ENCODE measurements at regions not wholly inside any gene's neighbourhood (a gene's known extent, or its start where the extent isn't known, plus 50 kb on each side); places are given as distances from the start of the nearest gene placed in this dataset.

- TF ChIP-seq POLR2A (IDR thresholded peaks at IDR 0.05; ENCODE audit: low read depth, low read length) (no peak), POLR2AphosphoS5 (IDR thresholded peaks at IDR 0.05; ENCODE audit: low read depth, low read length) (no peak), TAF1 (IDR thresholded peaks at IDR 0.05; ENCODE audit: borderline replicate concordance, low read depth, low read length) (no peak)
Measured at GRCh38 chr7:156442516-156442915, 198.1 kb upstream of the RNF32 start.

Measured in GM12892 (cell line).